SK-N-SH (cell line): ENCODE measurements at regions not wholly inside any gene's neighbourhood (a gene's known extent, or its start where the extent isn't known, plus 50 kb on each side); places are given as distances from the start of the nearest gene placed in this dataset.
"Not testable (repeated sequence)": the region's sequence is repeated elsewhere in the genome, so short reads cannot be mapped to it uniquely, and the experiment has no call there.

ENCODE experiments used
- CTCF ChIA-PET: fragments of 300-600, 350-600 bp; formaldehyde crosslinking; extraction: SDS; loops from one replicate; lab custom pipeline; 2021; lab: Yijun Ruan, JAX
- POLR2A ChIA-PET: fragments of 350-600 bp; sonication (Branson Sonifier 250); formaldehyde crosslinking; extraction: SDS; loops from one replicate; lab custom pipeline; 2020; ENCODE audit warnings: antibody characterized with exemption, inconsistent platforms; lab: Yijun Ruan, JAX
- DNase-seq: peaks from one replicate; pipeline ENCODE4 v3.0.0; 2012
- H2AFZ ChIP-seq: fragments of 200-600 bp; sonication (generic); 2 replicates; pipeline ENCODE4 v1.8.1; 2016; ENCODE audit warnings: antibody characterized with exemption, mild to moderate bottlenecking, low read depth
- H3F3A ChIP-seq: fragments of 200-600 bp; sonication (generic); replicated peaks from 2 replicates; pipeline ENCODE3; 2016; ENCODE audit warnings: antibody characterized with exemption, mild to moderate bottlenecking; ENCODE audit not compliant: insufficient read depth
- H3K27ac ChIP-seq, 2 experiments: fragments of 200-500 bp in 1 of 2; fragments of 200-600 bp in 1 of 2; sonication (Bioruptor generic) in 1 of 2; sonication (generic), shearing (Covaris generic) in 1 of 2; 2 replicates each; pipeline versions ENCODE4 v1.5.1 to v1.6.1; 2014 to 2016; ENCODE audit warnings: low read depth in 2 of 2, inconsistent platforms in 1 of 2, low read length in 1 of 2, mild to moderate bottlenecking in 1 of 2, mixed read lengths in 1 of 2
- H3K27me3 ChIP-seq: fragments of 200-600 bp; sonication (generic), shearing (Covaris generic); 2 replicates; pipeline ENCODE4 v1.6.1; 2016; ENCODE audit warnings: mixed run types; ENCODE audit not compliant: insufficient read depth
- H3K36me3 ChIP-seq, 2 experiments: fragments of 200-500 bp in 1 of 2; fragments of 200-600 bp in 1 of 2; sonication (Bioruptor generic) in 1 of 2; sonication (generic) in 1 of 2; replicated peaks in 1 of 2; 2 replicates each; pipeline versions ENCODE3 to v1.5.1; 2014 to 2016; ENCODE audit warnings: low read length in 1 of 2, mild to moderate bottlenecking in 1 of 2; ENCODE audit not compliant: insufficient read depth in 2 of 2, control insufficient read depth in 1 of 2
- H3K4me1 ChIP-seq, 2 experiments: fragments of 200-500 bp in 1 of 2; fragments of 200-600 bp in 1 of 2; sonication (Bioruptor generic) in 1 of 2; sonication (generic), shearing (Covaris generic) in 1 of 2; 2 replicates each; pipeline versions ENCODE4 v1.5.1 to v1.6.1; 2014 to 2016; ENCODE audit warnings: low read depth in 1 of 2, low read length in 1 of 2, mixed run types in 1 of 2; ENCODE audit not compliant: insufficient read depth in 2 of 2, control insufficient read depth in 1 of 2
- H3K4me2 ChIP-seq: fragments of 200-600 bp; sonication (generic), shearing (Covaris generic); 2 replicates; pipeline ENCODE4 v1.6.1; 2017; ENCODE audit warnings: mixed run types
- H3K4me3 ChIP-seq, 2 experiments: fragments of 200-500 bp in 1 of 2; fragments of 200-600 bp in 1 of 2; sonication (Bioruptor generic) in 1 of 2; sonication (generic), shearing (Covaris generic) in 1 of 2; 2 replicates each; pipeline versions ENCODE4 v1.5.1 to v1.8.1; 2014 to 2016; ENCODE audit warnings: low read depth in 2 of 2, inconsistent platforms in 1 of 2, low read length in 1 of 2, mild to moderate bottlenecking in 1 of 2, mixed read lengths in 1 of 2, moderate library complexity in 1 of 2
- H3K79me2 ChIP-seq: fragments of 200-600 bp; sonication (generic); 2 replicates; pipeline ENCODE4 v1.8.1; 2017; ENCODE audit warnings: mild to moderate bottlenecking; ENCODE audit not compliant: insufficient read depth
- H3K9ac ChIP-seq: fragments of 200-600 bp; sonication (generic); 2 replicates; pipeline ENCODE4 v1.6.1; 2017; ENCODE audit warnings: mixed run types
- H3K9me2 ChIP-seq: fragments of 200-600 bp; sonication (generic); 2 replicates; pipeline ENCODE4 v1.6.1; 2017; ENCODE audit warnings: mixed run types
- H3K9me3 ChIP-seq: fragments of 200-600 bp; sonication (generic); 2 replicates; pipeline ENCODE4 v1.6.1; 2017; ENCODE audit warnings: mixed run types, mild to moderate bottlenecking, moderate library complexity
- H4K20me1 ChIP-seq: fragments of 200-600 bp; sonication (generic); 2 replicates; pipeline ENCODE4 v1.6.1; 2017; ENCODE audit warnings: mild to moderate bottlenecking, mixed run types; ENCODE audit not compliant: insufficient read depth
- CTCF ChIP-seq: fragments of 200-600 bp; sonication (generic); IDR thresholded peaks from 2 replicates; pipeline ENCODE4 v1.6.1; 2017; ENCODE audit warnings: antibody characterized with exemption, mild to moderate bottlenecking, moderate library complexity
- EZH2phosphoT487 ChIP-seq: fragments of 200-600 bp; sonication (generic); IDR thresholded peaks from 2 replicates; pipeline ENCODE4 v1.6.1; 2017; ENCODE audit warnings: low read depth, mixed run types, mild to moderate bottlenecking, antibody characterized with exemption, moderate library complexity, borderline replicate concordance
- FOSL2 ChIP-seq: IDR thresholded peaks from 2 replicates; pipeline ENCODE4 v1.4.0; 2012; ENCODE audit warnings: low read depth, mild to moderate bottlenecking, moderate library complexity, borderline replicate concordance
- FOXJ3 ChIP-seq: sonication (generic); formaldehyde crosslinking; IDR thresholded peaks from 2 replicates; pipeline ENCODE4 v1.5.1; 2020; ENCODE audit warnings: mild to moderate bottlenecking, missing genetic modification reagents
- FOXM1 ChIP-seq: IDR thresholded peaks from 2 replicates; pipeline ENCODE4 v1.4.0; 2012; ENCODE audit warnings: low read depth, mild to moderate bottlenecking
- GATA2 ChIP-seq: sonication (generic); formaldehyde crosslinking; IDR thresholded peaks from 2 replicates; pipeline ENCODE4 v1.5.0; 2020; ENCODE audit warnings: mild to moderate bottlenecking, missing genetic modification reagents
- IRF3 ChIP-seq: fragments of 150-350 bp; IDR thresholded peaks from 2 replicates; pipeline ENCODE4 v1.6.1; 2016; ENCODE audit warnings: mild to moderate bottlenecking, low read depth, low read length
- MAX ChIP-seq: IDR thresholded peaks from 2 replicates; pipeline ENCODE4 v1.4.0; 2012; ENCODE audit warnings: low read depth
- MEF2A ChIP-seq: IDR thresholded peaks from 2 replicates; pipeline ENCODE4 v1.4.0; 2012; ENCODE audit warnings: low read depth, borderline replicate concordance
- POLR2AphosphoS5 ChIP-seq: IDR thresholded peaks from 2 replicates; pipeline ENCODE4 v1.6.1; 2012; ENCODE audit warnings: low read depth, low read length
- TCF12 ChIP-seq: IDR thresholded peaks from 2 replicates; pipeline ENCODE4 v1.4.0; 2012
- USF2 ChIP-seq: fragments of 150-350 bp; IDR thresholded peaks from 2 replicates; pipeline ENCODE4 v1.6.1; 2017; ENCODE audit warnings: antibody characterized with exemption, low read length, low read depth, borderline replicate concordance
- YY1 ChIP-seq: IDR thresholded peaks from 2 replicates; pipeline ENCODE4 v1.4.0; 2012; ENCODE audit warnings: low read depth, mild to moderate bottlenecking
- WGBS: methylation state at CpG from one replicate; pipeline ENCODE4 v1.1.6; 2017; ENCODE audit warnings: low lambda C conversion rate; 5-methylcytosine and 5-hydroxymethylcytosine counted together

GRCh38 chr2:53314718-53315117, 452.9 kb upstream of the CHAC2 start (continued):
- no peak for TF ChIP-seq CTCF
- TF ChIP-seq, all 33 proteins: peak for 0

GRCh38 chr2:53313644-53314043, 454.0 kb upstream of the CHAC2 start:
- H2AFZ ChIP-seq, CTCF ChIA-PET, DNase-seq, H3K4me2 ChIP-seq, H3K79me2 ChIP-seq, H3K36me3 ChIP-seq, H3K9me3 ChIP-seq, H3K27me3 ChIP-seq, H3K4me1 ChIP-seq, H3F3A ChIP-seq, H3K27ac ChIP-seq, H4K20me1 ChIP-seq, H3K9ac ChIP-seq, H3K9me2 ChIP-seq, POLR2A ChIA-PET, H3K4me3 ChIP-seq: not testable (repeated sequence)
- 18% methylated on average over 4 of the region's 4 CpGs for WGBS

- Histone ChIP-seq H3K27ac (no peak overlapping the region), H4K20me1 (no peaks in the 10 kb centered on the region), H3K79me2 (no peaks in the 10 kb centered on the region), H3K36me3 (no peaks in the 10 kb centered on the region), H3K4me2 (no peak overlapping the region), H3K9ac (no peak overlapping the region), H3K4me3 (no peak overlapping the region), H3F3A (no peaks in the 10 kb centered on the region), H2AFZ (no peak overlapping the region), H3K9me2 (no peaks in the 10 kb centered on the region), H3K9me3 (no peaks in the 10 kb centered on the region), H3K27me3 (no peaks in the 10 kb centered on the region), H3K4me1 (no peaks in the 10 kb centered on the region)
- WGBS: 12% methylated on average over 5 of the region's 5 CpGs
- no peak for TF ChIP-seq USF2
- DNase-seq: no peak
- POLR2A ChIA-PET: no interaction called here
- CTCF ChIA-PET: no interaction called here
These were observed 454.9 kb upstream of the CHAC2 start for GRCh38 chr2:53312721-53313120.

GRCh38 chr2:53312181-53312580, 455.4 kb upstream of the CHAC2 start:
- CTCF ChIA-PET: no interaction called here
- Histone ChIP-seq H3K9ac (no peak overlapping the region), H3K79me2 (no peaks in the 10 kb centered on the region), H3K36me3 (no peaks in the 10 kb centered on the region), H3F3A (no peaks in the 10 kb centered on the region), H3K4me3 (no peak overlapping the region), H2AFZ (no peak overlapping the region), H3K9me2 (no peaks in the 10 kb centered on the region), H4K20me1 (no peaks in the 10 kb centered on the region), H3K27me3 (no peaks in the 10 kb centered on the region), H3K9me3 (no peaks in the 10 kb centered on the region), H3K27ac (no peak overlapping the region), H3K4me1 (no peaks in the 10 kb centered on the region), H3K4me2 (no peak overlapping the region)
- POLR2A ChIA-PET: no interaction called here
- WGBS: 9% methylated on average over 5 of the region's 5 CpGs
- no peak for DNase-seq
- TF ChIP-seq MEF2A (no peak), FOSL2 (no peak), CTCF (no peak), FOXM1 (no peak), MAX (no peak), EZH2phosphoT487 (no peak), TCF12 (no peak), POLR2AphosphoS5 (no peak), FOXJ3 (no peak), YY1 (no peak), GATA2 (CRISPR knock-in tag) (no peak), IRF3 (no peak)
